ENCODE measurements at regions not wholly inside any gene's neighbourhood (a gene's known extent, or its start where the extent isn't known, plus 50 kb on each side); places are given as distances from the start of the nearest gene placed in this dataset.

DNA sequence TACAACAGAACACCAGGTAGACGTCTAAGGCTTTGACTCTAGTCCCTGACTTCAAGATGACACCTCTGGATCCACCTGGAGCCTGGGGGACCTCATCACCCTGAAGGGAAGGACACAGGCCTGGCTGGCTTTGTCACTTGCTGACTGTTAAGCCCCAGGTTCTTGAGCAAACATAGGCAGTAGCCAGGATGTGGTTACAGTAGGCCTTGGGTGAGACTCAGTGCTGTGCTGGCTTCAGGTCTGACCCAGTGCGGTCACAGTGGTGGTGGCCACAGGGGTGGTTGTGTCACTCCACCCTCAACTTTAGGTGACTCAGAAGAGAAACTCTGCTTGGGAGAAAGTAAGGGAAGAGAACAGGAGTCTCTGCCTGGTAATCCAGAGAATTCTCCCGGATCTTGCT, 497.8 kb downstream of the UQCRFS1 start:
- TF ChIP-seq, protein P1, sequence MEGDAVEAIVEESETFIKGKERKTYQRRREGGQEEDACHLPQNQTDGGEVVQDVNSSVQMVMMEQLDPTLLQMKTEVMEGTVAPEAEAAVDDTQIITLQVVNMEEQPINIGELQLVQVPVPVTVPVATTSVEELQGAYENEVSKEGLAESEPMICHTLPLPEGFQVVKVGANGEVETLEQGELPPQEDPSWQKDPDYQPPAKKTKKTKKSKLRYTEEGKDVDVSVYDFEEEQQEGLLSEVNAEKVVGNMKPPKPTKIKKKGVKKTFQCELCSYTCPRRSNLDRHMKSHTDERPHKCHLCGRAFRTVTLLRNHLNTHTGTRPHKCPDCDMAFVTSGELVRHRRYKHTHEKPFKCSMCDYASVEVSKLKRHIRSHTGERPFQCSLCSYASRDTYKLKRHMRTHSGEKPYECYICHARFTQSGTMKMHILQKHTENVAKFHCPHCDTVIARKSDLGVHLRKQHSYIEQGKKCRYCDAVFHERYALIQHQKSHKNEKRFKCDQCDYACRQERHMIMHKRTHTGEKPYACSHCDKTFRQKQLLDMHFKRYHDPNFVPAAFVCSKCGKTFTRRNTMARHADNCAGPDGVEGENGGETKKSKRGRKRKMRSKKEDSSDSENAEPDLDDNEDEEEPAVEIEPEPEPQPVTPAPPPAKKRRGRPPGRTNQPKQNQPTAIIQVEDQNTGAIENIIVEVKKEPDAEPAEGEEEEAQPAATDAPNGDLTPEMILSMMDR (IDR thresholded peaks at IDR 0.05; ENCODE audit: low read depth, low read length): no peak
- DNase-seq (ENCODE audit: low read depth in 2 of 2): no peak
- no peak overlapping the region for H3K4me3 ChIP-seq (replicated peaks in 1 of 2; ENCODE audit: low read depth in 2 of 2, low read length in 2 of 2)

DNA sequence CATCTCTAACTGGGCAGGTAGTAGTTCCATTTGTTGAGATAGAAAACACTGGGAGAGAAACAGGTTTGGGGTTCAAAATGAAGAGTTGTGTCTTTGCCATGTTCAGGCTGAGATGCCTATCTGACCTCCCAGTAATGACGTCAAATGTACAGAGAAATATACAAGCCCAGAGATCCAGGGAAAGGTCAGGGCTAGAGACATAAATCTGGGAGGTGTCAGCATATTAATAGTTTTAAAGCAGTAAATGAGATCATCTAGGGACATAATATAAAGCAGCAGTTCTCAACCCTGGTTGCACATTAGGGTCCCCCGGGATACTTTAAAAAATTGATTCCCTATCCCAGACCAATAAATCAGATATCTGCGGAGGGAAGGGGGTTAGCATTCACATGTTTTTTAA, 501.5 kb downstream of the UQCRFS1 start:
- no peak for DNase-seq (ENCODE audit: low read depth in 2 of 2)
- TF ChIP-seq, protein P1 (IDR thresholded peaks at IDR 0.05; ENCODE audit: low read depth, low read length): no peak
- no peak overlapping the region for H3K4me3 ChIP-seq (replicated peaks in 1 of 2; ENCODE audit: low read depth in 2 of 2, low read length in 2 of 2)

DNA sequence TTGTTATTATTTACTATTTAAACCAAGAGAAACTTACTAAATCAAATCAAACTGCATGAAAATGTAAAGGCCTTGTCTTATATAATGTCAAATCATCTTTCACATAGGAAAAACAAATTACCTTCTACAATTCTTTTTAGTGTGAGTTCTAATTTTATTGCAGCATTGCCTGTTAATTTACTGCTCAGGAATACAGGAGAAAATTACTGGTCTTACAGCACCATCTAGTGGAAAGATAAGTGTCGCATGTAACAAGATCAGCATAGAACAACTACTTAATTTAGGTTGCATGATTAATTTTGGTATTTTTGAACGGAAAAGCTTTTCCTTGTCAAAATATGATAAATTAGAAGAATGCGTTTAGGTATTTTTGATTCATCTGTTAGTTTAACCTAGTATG, 502.7 kb downstream of the UQCRFS1 start:
- DNase-seq (ENCODE audit: low read depth in 2 of 2): peak; percentile 77 to 84

DNA sequence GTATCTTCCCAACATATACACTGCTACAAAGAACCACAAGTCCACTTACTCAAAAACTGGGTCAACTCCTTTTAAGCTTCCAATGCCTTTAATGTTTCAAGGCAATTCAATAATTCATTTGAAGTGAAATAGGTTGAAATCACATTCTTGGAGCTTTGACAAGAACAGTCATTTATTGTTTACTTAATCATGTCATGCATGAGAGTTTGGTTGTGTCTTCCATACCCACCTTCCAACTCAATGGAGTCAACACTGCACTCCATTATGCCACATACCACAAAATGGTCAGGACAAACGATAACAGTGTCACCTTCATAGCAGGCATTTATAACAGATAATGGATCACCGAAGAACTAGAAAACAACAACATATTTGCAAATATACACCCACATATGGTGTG, 506.3 kb downstream of the UQCRFS1 start:
- TF ChIP-seq, protein P1 (IDR thresholded peaks at IDR 0.05; ENCODE audit: low read depth, low read length): no peak
- H3K4me3 ChIP-seq (replicated peaks in 1 of 2; ENCODE audit: low read depth in 2 of 2, low read length in 2 of 2): no peak overlapping the region
- DNase-seq (ENCODE audit: low read depth in 2 of 2): peak in 1 of 2 donors; percentile 40

More for the DNA sequence above, 502.7 kb downstream of the UQCRFS1 start:
- H3K4me3 ChIP-seq (replicated peaks in 1 of 2; ENCODE audit: low read depth in 2 of 2, low read length in 2 of 2): no peak overlapping the region
- TF ChIP-seq, protein P1 (IDR thresholded peaks at IDR 0.05; ENCODE audit: low read depth, low read length): peak; percentile 63

DNA sequence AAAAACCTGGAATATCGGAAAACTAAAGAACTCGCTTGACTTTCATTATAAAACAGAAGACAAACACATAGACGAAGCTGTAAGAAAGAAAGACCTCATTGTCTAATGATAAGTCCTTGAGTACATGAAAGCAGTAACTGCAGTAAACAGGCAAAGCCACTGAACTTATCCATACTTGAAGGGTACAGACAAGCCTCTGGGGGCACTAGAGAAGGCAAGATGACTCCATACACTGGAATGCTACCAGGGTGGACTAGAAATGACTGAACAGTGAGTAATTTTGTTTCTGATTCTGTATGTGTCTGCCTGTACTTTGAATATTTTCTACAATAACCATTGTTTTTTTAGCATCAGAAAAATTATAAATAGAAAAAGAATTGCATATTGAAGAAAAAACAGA, 507.9 kb downstream of the UQCRFS1 start:
- H3K4me3 ChIP-seq (replicated peaks in 1 of 2; ENCODE audit: low read depth in 2 of 2, low read length in 2 of 2): no peak overlapping the region
- TF ChIP-seq, protein P1 (IDR thresholded peaks at IDR 0.05; ENCODE audit: low read depth, low read length): peak; percentile 67
- DNase-seq (ENCODE audit: low read depth in 2 of 2): peak; percentile 74 to 95

DNA sequence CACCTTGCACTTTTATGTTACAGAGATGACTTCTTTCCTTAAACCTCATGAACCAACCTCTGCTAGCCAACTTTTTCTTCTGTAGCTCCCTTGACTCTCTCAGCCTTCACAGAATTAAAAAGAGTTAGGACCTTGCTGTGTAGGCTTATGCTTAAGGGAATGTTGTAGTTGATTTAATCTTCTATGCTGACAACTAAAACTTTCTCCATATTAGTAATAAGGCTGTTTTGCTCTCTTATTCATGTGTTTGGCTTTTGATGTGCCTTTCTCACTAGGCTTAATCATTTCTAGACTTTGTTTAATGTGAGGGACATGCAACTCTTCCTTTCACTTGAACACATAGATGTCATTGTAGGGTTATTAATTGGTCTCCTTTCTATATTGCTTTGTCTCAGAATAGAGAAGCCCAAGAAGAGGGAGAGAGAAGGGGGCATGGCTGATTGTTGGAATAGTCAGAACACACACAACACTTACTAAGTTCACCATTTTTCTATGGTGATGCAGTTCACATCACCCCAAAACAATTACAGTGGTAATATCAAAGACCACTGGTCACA, 509.5 kb downstream of the UQCRFS1 start:
- TF ChIP-seq, protein P1 (IDR thresholded peaks at IDR 0.05; ENCODE audit: low read depth, low read length): no peak
- DNase-seq (ENCODE audit: low read depth in 2 of 2): no peak
- H3K4me3 ChIP-seq (replicated peaks in 1 of 2; ENCODE audit: low read depth in 2 of 2, low read length in 2 of 2): no peak overlapping the region

DNA sequence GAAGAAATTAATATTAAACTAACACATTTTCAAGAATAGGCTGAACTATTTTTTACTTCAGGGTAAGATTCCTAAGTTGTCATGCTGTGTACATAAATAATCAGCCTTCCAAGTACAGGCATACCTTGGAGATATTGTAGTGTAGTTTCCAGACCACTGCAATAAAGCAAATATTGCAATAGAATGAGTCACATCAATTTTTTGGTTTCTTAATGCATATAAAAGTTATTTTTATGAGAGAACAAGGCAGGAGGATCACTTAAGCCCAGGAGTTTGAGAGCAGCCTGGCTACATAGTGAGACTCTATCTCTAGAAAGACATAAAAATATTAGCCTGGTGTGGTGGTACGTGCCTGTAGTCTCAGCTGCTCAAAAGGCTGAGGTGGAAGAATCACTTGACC, 511.5 kb downstream of the UQCRFS1 start:
- peak; percentile 1 to 70 for DNase-seq (ENCODE audit: low read depth in 2 of 2)
- TF ChIP-seq, protein P1 (IDR thresholded peaks at IDR 0.05; ENCODE audit: low read depth, low read length): no peak
- H3K4me3 ChIP-seq (replicated peaks in 1 of 2; ENCODE audit: low read depth in 2 of 2, low read length in 2 of 2): no peak overlapping the region

Data from cardiac fibroblast (primary cell).